ENCODE measurements at regions not wholly inside any gene's neighbourhood (a gene's known extent, or its start where the extent isn't known, plus 50 kb on each side); places are given as distances from the start of the nearest gene placed in this dataset.
A peak's percentile ranks its signal among the peaks of the same experiment; 100 is the strongest.
"Not testable (repeated sequence)": the region's sequence is repeated elsewhere in the genome, so short reads cannot be mapped to it uniquely, and the experiment has no call there.

- no peaks in the 10 kb centered on the region for H3K9me3 ChIP-seq (ENCODE audit: insufficient read depth, low read length)
- H3K4me1 ChIP-seq (ENCODE audit: insufficient read depth, insufficient read length): no peaks in the 10 kb centered on the region
- H3K27me3 ChIP-seq (ENCODE audit: insufficient read depth, insufficient read length): no peaks in the 10 kb centered on the region
- DNase-seq (ENCODE audit: low read depth, low spot score): no peak
- no peak overlapping the region for H3K9ac ChIP-seq (ENCODE audit: insufficient read length, low read depth)
- TF ChIP-seq SUZ12 (IDR thresholded peaks at IDR 0.05; ENCODE audit: extremely low read depth, insufficient read depth, insufficient read length): no peak
- TF ChIP-seq ZNF274 (IDR thresholded peaks at IDR 0.05; ENCODE audit: low read depth, low read length): no peak
- TF ChIP-seq YY1 (IDR thresholded peaks at IDR 0.05; ENCODE audit: insufficient read depth, insufficient read length): no peak
- H3K4me3 ChIP-seq (ENCODE audit: insufficient read length, low read depth): no peak overlapping the region
- H3K36me3 ChIP-seq (ENCODE audit: insufficient read depth, insufficient read length, low read length): no peaks in the 10 kb centered on the region
Observed at GRCh38 chr2:187877391-187877790, 323.2 kb upstream of the TFPI start.

- no peak for DNase-seq (ENCODE audit: low read depth, low spot score)
Observed at GRCh38 chr2:187878112-187878511, 323.9 kb upstream of the TFPI start.

GRCh38 chr2:187879491-187879890 lies 325.3 kb upstream of the TFPI start:
- no peak for TF ChIP-seq YY1 (IDR thresholded peaks at IDR 0.05; ENCODE audit: insufficient read depth, insufficient read length)
- no peak for TF ChIP-seq ZNF274 (IDR thresholded peaks at IDR 0.05; ENCODE audit: low read depth, low read length)
- no peak for TF ChIP-seq SUZ12 (IDR thresholded peaks at IDR 0.05; ENCODE audit: extremely low read depth, insufficient read depth, insufficient read length)
- no peak overlapping the region for H3K4me3 ChIP-seq (ENCODE audit: insufficient read length, low read depth)

More at GRCh38 chr2:187878112-187878511, 323.9 kb upstream of the TFPI start:
- Histone ChIP-seq H3K27me3 (ENCODE audit: insufficient read depth, insufficient read length) (no peaks in the 10 kb centered on the region), H3K4me3 (ENCODE audit: insufficient read length, low read depth) (no peak overlapping the region), H3K4me1 (ENCODE audit: insufficient read depth, insufficient read length) (no peaks in the 10 kb centered on the region), H3K9ac (ENCODE audit: insufficient read length, low read depth) (no peak overlapping the region), H3K36me3 (ENCODE audit: insufficient read depth, insufficient read length, low read length) (no peaks in the 10 kb centered on the region), H3K9me3 (ENCODE audit: insufficient read depth, low read length) (no peaks in the 10 kb centered on the region)
- TF ChIP-seq SUZ12 (IDR thresholded peaks at IDR 0.05; ENCODE audit: extremely low read depth, insufficient read depth, insufficient read length) (no peak), ZNF274 (IDR thresholded peaks at IDR 0.05; ENCODE audit: low read depth, low read length) (no peak), YY1 (IDR thresholded peaks at IDR 0.05; ENCODE audit: insufficient read depth, insufficient read length) (no peak)

GRCh38 chr2:187884003-187884402 lies 329.8 kb upstream of the TFPI start:
- no peak for TF ChIP-seq ZNF274 (IDR thresholded peaks at IDR 0.05; ENCODE audit: low read depth, low read length)
- TF ChIP-seq SUZ12 (IDR thresholded peaks at IDR 0.05; ENCODE audit: extremely low read depth, insufficient read depth, insufficient read length): no peak
- no peak for TF ChIP-seq YY1 (IDR thresholded peaks at IDR 0.05; ENCODE audit: insufficient read depth, insufficient read length)
- no peak overlapping the region for H3K4me3 ChIP-seq (ENCODE audit: insufficient read length, low read depth)
- H3K27me3 ChIP-seq (ENCODE audit: insufficient read depth, insufficient read length): no peaks in the 10 kb centered on the region
- no peak for DNase-seq (ENCODE audit: low read depth, low spot score)
- no peaks in the 10 kb centered on the region for H3K4me1 ChIP-seq (ENCODE audit: insufficient read depth, insufficient read length)
- H3K36me3 ChIP-seq (ENCODE audit: insufficient read depth, insufficient read length, low read length): no peaks in the 10 kb centered on the region
- no peaks in the 10 kb centered on the region for H3K9me3 ChIP-seq (ENCODE audit: insufficient read depth, low read length)
- H3K9ac ChIP-seq (ENCODE audit: insufficient read length, low read depth): no peak overlapping the region

More at GRCh38 chr2:187879491-187879890, 325.3 kb upstream of the TFPI start:
- no peaks in the 10 kb centered on the region for H3K36me3 ChIP-seq (ENCODE audit: insufficient read depth, insufficient read length, low read length)
- no peak for DNase-seq (ENCODE audit: low read depth, low spot score)
- H3K9ac ChIP-seq (ENCODE audit: insufficient read length, low read depth): no peak overlapping the region
- no peaks in the 10 kb centered on the region for H3K27me3 ChIP-seq (ENCODE audit: insufficient read depth, insufficient read length)
- no peaks in the 10 kb centered on the region for H3K4me1 ChIP-seq (ENCODE audit: insufficient read depth, insufficient read length)
- H3K9me3 ChIP-seq (ENCODE audit: insufficient read depth, low read length): no peaks in the 10 kb centered on the region

GRCh38 chr2:187890690-187891089 lies 336.5 kb upstream of the TFPI start:
- Histone ChIP-seq H3K9me3 (ENCODE audit: insufficient read depth, low read length) (peaks cover 7% of the 10 kb centered on the region; the same call in 1 of the 2 replicates), H3K36me3 (ENCODE audit: insufficient read depth, insufficient read length, low read length) (no peaks in the 10 kb centered on the region), H3K4me3 (ENCODE audit: insufficient read length, low read depth) (no peak overlapping the region), H3K27me3 (ENCODE audit: insufficient read depth, insufficient read length) (no peaks in the 10 kb centered on the region), H3K4me1 (ENCODE audit: insufficient read depth, insufficient read length) (no peaks in the 10 kb centered on the region), H3K9ac (ENCODE audit: insufficient read length, low read depth) (no peak overlapping the region)
- TF ChIP-seq ZNF274 (IDR thresholded peaks at IDR 0.05; ENCODE audit: low read depth, low read length): no peak
- TF ChIP-seq YY1 (IDR thresholded peaks at IDR 0.05; ENCODE audit: insufficient read depth, insufficient read length): no peak
- no peak for TF ChIP-seq SUZ12 (IDR thresholded peaks at IDR 0.05; ENCODE audit: extremely low read depth, insufficient read depth, insufficient read length)
- peak; percentile 18 for DNase-seq (ENCODE audit: low read depth, low spot score)

- Histone ChIP-seq H3K4me3 (ENCODE audit: insufficient read length, low read depth) (no peak overlapping the region), H3K9me3 (ENCODE audit: insufficient read depth, low read length) (no peaks in the 10 kb centered on the region), H3K9ac (ENCODE audit: insufficient read length, low read depth) (no peak overlapping the region), H3K4me1 (ENCODE audit: insufficient read depth, insufficient read length) (no peaks in the 10 kb centered on the region), H3K36me3 (ENCODE audit: insufficient read depth, insufficient read length, low read length) (no peaks in the 10 kb centered on the region), H3K27me3 (ENCODE audit: insufficient read depth, insufficient read length) (no peaks in the 10 kb centered on the region)
- TF ChIP-seq YY1 (IDR thresholded peaks at IDR 0.05; ENCODE audit: insufficient read depth, insufficient read length) (no peak), ZNF274 (IDR thresholded peaks at IDR 0.05; ENCODE audit: low read depth, low read length) (no peak), SUZ12 (IDR thresholded peaks at IDR 0.05; ENCODE audit: extremely low read depth, insufficient read depth, insufficient read length) (no peak)
- no peak for DNase-seq (ENCODE audit: low read depth, low spot score)
Observed at GRCh38 chr2:187900021-187900420, 345.8 kb upstream of the TFPI start.

- no peak for DNase-seq (ENCODE audit: low read depth, low spot score)
- TF ChIP-seq SUZ12 (IDR thresholded peaks at IDR 0.05; ENCODE audit: extremely low read depth, insufficient read depth, insufficient read length) (no peak), ZNF274 (IDR thresholded peaks at IDR 0.05; ENCODE audit: low read depth, low read length) (no peak), YY1 (IDR thresholded peaks at IDR 0.05; ENCODE audit: insufficient read depth, insufficient read length) (no peak)
- Histone ChIP-seq H3K4me1 (ENCODE audit: insufficient read depth, insufficient read length) (no peaks in the 10 kb centered on the region), H3K4me3 (ENCODE audit: insufficient read length, low read depth) (no peak overlapping the region), H3K9me3 (ENCODE audit: insufficient read depth, low read length) (no peaks in the 10 kb centered on the region), H3K27me3 (ENCODE audit: insufficient read depth, insufficient read length) (no peaks in the 10 kb centered on the region), H3K36me3 (ENCODE audit: insufficient read depth, insufficient read length, low read length) (no peaks in the 10 kb centered on the region), H3K9ac (ENCODE audit: insufficient read length, low read depth) (no peak overlapping the region)
Observed at GRCh38 chr2:187906021-187906420, 351.8 kb upstream of the TFPI start.

GRCh38 chr2:187910922-187911321 lies 356.7 kb upstream of the TFPI start:
- not testable (repeated sequence) for H3K36me3 ChIP-seq (ENCODE audit: insufficient read depth, insufficient read length, low read length); H3K4me3 ChIP-seq (ENCODE audit: insufficient read length, low read depth); H3K27me3 ChIP-seq (ENCODE audit: insufficient read depth, insufficient read length); H3K4me1 ChIP-seq (ENCODE audit: insufficient read depth, insufficient read length); DNase-seq (ENCODE audit: low read depth, low spot score); H3K9ac ChIP-seq (ENCODE audit: insufficient read length, low read depth); H3K9me3 ChIP-seq (ENCODE audit: insufficient read depth, low read length)
